GM21390 (cell line): ENCODE measurements at regions not wholly inside any gene's neighbourhood (a gene's known extent, or its start where the extent isn't known, plus 50 kb on each side); places are given as distances from the start of the nearest gene placed in this dataset.
"Not testable (repeated sequence)": the region's sequence is repeated elsewhere in the genome, so short reads cannot be mapped to it uniquely, and the experiment has no call there.

ENCODE experiments used
- ATAC-seq: cut with Tn5 transposase; IDR thresholded peaks from one replicate; pipeline ENCODE4 v1.9.1; 2021; ENCODE audit not compliant: unreplicated experiment

- ATAC-seq: no peak
Observed at GRCh38 chr10:23869548-23869947, 339.4 kb upstream of the KIAA1217 start.

GRCh38 chr10:23869996-23870395, 338.9 kb upstream of the KIAA1217 start:
- ATAC-seq: no peak

- ATAC-seq: no peak
Observed at GRCh38 chr10:23870651-23871610, 338.0 kb upstream of the KIAA1217 start.

GRCh38 chr10:23872290-23872689, 336.6 kb upstream of the KIAA1217 start:
- no peak for ATAC-seq

- ATAC-seq: no peak
Observed at GRCh38 chr10:23877791-23878320, 331.1 kb upstream of the KIAA1217 start.

GRCh38 chr10:23884670-23885069, 324.3 kb upstream of the KIAA1217 start:
- no peak for ATAC-seq

- no peak for ATAC-seq
Observed at GRCh38 chr10:23885853-23886252, 323.1 kb upstream of the KIAA1217 start.

GRCh38 chr10:23886355-23886754, 322.6 kb upstream of the KIAA1217 start:
- no peak for ATAC-seq

- ATAC-seq: no peak
Observed at GRCh38 chr10:23891301-23891700, 317.6 kb upstream of the KIAA1217 start.

GRCh38 chr10:23892296-23892695, 316.6 kb upstream of the KIAA1217 start:
- ATAC-seq: no peak

GRCh38 chr10:23897267-23897666, 311.7 kb upstream of the KIAA1217 start:
- ATAC-seq: no peak

GRCh38 chr10:23897861-23898260, 311.1 kb upstream of the KIAA1217 start:
- ATAC-seq: no peak

- no peak for ATAC-seq
Observed at GRCh38 chr10:23899166-23899565, 309.8 kb upstream of the KIAA1217 start.

GRCh38 chr10:23910291-23910690, 298.6 kb upstream of the KIAA1217 start:
- ATAC-seq: no peak

GRCh38 chr10:23912884-23913404, 296.0 kb upstream of the KIAA1217 start:
- no peak for ATAC-seq

GRCh38 chr10:23914641-23915040, 294.3 kb upstream of the KIAA1217 start:
- no peak for ATAC-seq

- no peak for ATAC-seq
Observed at GRCh38 chr10:23917251-23917840, 291.6 kb upstream of the KIAA1217 start.

- no peak for ATAC-seq
Observed at GRCh38 chr10:23918090-23918723, 290.7 kb upstream of the KIAA1217 start.

GRCh38 chr10:23918839-23919238, 290.1 kb upstream of the KIAA1217 start:
- ATAC-seq: no peak

- no peak for ATAC-seq
Observed at GRCh38 chr10:23927576-23928325, 281.2 kb upstream of the KIAA1217 start.

GRCh38 chr10:23934023-23934422, 274.9 kb upstream of the KIAA1217 start:
- ATAC-seq: not testable (repeated sequence)
